NCI-H526 treated with DMSO at 0.1 percent for 48 hours (cell line): ENCODE measurements at regions not wholly inside any gene's neighbourhood (a gene's known extent, or its start where the extent isn't known, plus 50 kb on each side); places are given as distances from the start of the nearest gene placed in this dataset.

ENCODE experiments used
- DNase-seq: peaks from one replicate; lab custom pipeline; 2025; lab: John Stamatoyannopoulos, UW

DNA sequence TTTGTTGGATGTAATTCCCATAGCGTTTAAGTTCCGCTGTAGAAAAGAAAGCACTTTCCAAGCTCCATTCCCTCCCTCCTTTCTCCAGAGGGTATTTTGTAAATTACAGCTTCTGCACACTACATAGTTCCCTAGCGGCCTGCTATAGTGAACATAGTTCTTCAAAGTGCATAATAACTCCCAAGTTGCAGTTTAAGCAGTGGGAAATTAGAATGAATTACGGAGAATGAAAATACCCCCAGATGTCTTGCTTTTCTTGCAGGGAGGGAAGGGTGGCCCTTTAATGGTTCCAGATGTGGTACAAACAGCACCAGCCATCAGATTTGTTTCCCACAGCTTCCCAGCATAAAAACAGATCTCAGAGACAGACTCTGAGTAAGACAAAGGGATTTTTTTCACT is 893.9 kb downstream of the SUCLG1 start:
- DNase-seq, result no peak

DNA sequence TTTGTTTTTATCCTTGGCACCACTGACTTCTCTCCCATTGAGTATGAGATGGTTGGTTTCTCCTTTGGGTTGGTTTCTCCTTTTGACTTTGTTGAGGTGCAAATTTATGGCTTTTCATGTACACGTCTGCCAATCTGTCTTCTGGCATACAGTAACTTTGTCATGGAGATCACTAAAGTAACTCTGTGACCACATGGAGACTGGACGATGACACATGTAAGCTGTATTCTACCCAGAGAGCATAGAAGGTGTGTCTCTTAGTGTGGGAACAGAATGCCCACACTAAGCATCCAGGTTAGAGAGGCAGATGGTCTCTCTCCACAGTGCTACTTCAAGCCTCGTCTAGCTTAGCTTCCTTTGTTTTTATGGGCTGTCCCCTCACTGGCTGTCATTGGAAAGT is 897.5 kb downstream of the SUCLG1 start:
- no peak for DNase-seq

DNA sequence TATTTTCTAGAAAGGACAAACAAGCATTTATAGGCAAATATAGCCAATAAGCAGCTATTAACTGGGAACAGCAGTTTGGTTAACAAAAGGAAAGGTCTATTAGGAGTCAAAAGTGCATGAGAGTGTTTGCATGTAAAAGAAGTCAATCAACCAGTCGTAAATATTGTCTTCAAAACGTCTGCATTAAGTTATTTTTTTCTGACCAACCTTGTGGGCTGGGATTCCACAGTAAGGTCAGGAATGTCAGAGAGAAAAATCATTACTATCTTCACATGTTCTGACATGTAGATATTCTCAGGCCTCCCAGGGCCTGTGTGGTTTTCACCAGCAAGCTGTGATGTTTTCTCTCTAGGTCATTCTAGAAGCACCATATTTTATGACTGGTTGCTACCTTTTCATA is 922.5 kb downstream of the SUCLG1 start:
- DNase-seq, result no peak

DNA sequence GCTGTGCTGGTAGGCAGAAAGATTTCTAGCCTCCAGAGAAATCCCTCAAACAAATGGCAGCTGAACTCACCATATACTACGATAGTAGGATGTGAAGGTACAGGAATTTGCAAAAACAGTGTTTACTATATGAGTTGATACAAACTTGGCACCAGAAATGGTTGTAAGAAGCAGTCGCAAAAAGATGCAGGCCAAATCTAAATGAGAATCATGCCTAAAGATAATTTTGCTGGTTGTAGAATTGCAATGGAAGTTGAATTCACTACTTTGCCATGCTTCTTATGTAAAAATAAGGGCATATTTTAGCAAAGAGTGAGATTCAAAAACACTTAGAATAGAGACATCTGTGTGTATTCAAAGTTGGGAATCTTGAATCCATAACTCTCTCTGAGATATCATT is 924.7 kb downstream of the SUCLG1 start:
- DNase-seq, result no peak

DNA sequence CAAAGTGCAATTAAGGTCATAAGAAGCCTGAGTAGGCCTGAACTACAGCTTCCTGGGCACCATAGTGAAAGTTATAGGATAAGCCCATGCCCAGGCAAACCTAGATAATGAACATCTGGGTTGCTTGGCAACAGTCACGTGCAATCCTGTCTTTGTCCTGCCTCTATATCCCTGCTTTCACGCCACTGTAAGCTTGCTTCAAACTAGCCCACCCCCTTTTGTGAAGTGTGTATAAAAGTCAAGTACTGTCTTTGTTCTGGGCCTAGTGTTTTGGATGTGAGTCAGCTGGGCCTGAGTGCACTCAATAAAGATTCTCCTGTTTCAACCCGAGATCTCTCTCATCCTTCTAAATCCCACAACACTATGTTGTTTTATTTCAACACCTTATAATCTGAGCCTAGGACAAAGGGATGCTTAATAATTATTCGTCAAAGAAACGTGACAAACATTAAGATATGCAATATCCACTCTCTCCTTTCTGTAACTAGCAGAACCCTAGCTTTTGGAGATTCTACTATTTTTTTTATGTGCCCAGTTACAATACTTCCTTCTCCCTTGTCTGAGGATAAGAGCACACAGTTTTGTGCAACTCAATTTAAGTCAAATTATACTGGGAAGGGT is 927.8 kb downstream of the SUCLG1 start:
- no peak for DNase-seq

DNA sequence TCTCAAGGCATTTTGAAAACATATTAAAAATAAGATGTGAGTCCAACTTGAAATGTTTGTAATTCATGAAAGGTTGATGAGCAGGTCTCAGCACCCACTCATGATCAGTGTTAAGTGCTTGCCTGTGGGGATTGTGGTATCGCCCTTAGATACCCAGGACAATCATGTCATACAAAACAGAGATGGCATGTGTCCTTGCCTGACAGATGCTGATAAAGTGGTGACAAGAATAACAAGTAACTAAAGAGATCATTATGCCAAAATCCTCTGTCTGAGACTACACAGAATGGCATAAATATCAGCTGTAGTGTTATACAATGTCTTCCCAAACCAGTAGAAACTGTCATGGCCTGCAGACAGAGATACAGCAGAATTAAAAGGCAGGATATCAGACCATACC is 930.3 kb downstream of the SUCLG1 start:
- no peak for DNase-seq

DNA sequence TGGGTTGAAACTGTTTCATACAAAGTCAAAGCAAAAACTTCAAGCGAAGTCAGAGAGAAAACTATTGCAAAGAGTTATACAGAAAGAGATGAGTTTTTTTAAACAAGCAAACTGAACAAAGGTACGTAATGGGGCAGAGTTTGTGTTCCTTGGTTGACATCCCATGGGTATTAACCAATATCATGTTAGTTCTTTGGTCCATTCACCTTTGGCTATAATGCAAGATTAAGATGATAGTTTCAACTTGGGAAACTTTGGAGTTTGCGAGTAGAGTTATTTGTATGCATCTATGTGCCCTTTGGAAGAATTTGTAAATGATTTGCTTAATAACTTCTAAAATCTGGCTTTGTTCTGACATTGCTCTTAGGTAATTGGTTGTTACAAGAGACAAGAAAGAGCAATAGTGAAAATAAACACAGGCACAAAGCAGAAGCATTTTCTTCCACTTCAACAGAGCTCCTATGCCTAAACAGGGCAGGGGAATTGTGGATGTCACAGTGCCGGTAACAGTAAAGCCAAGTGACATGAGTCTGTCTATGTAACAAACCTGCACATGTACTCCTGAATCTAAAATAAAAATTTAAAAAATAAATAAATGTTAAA is 936.1 kb downstream of the SUCLG1 start:
- DNase-seq, result no peak

DNA sequence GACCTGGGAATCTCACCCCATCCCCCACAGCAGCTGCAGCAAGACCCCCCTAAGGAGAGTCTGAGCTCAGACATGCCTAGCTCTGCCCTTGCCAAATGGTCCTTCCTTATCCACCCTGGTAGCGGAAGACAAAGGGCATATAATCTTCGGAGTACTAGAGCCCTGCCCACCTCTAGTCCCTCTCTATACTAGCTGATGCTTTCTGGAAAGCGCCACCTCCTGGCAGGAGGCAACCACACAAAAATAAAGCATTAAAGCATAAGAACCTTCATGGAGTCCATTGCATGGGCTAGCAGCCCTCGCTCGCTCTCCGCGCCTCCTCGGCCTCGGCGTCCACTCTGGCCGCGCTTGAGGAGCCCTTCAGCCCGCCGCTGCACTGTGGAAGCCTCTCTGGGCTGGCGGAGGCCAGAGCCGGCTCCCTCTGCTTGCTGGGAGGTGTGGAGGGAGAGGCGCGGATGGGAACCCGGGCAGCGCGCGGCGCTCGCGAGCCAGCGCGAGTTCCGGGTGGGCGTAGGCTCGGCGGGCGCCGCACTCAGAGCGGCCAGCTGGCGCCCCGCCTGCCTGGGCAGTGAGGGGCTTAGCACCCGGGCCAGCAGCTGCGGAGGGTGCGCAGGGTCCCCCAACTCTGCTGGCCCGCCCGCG is 941.2 kb downstream of the SUCLG1 start:
- DNase-seq, result no peak

DNA sequence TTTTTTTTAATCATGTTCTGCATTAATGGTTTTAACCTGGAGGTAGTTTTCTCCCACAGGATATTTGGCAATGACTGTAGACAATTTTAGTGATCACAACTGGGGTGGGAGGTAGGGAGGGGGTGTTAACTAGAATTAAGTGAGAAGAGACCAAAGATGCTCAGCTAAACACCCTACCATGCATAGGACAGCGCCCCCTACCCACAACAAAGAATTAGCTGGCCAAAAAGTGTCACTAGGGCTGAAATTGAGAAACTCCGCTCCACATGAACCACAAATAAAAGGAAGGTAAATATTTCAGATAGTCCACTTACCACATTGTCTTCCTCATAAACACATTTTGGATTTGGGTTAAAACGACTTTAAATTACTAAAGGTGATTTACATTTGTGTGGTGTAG is 942.6 kb downstream of the SUCLG1 start:
- DNase-seq, result no peak

DNA sequence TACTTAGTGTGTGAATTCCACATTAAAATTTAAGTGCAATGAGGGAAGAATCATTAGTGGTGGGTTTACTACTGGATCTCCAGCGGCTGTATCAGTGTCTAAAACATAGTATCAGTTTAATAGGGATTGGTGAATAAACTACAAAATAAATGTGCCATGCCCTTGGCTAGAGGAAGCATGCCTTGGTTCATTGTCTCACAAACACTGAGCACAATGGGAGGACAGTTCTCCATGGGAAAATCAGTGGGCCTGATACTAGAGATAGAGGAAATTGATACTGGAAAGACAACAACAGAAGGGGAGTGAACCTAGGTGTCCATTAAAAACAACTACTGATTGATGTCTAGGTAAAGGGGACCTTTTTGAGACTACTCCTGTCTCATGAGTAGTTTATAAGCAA is 971.6 kb downstream of the SUCLG1 start:
- DNase-seq, result no peak

DNA sequence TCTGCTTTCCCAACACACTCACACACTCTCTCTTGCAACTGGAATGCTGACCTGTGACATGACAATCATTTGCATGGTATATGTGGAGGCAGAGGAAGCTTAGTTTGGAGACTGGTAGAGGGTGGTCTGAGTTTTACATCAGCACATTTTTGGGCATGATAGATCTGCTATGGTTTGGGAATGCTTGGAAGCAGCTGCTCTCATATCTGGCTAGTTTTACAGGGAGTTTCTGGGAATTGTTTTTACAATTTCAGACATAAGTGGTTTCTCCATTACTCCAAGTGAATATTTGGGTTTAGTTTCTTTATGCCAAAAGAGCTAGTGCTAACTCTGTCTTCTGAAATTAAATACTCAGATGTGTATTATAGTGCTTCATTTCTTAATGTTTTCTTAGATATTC is 977.6 kb downstream of the SUCLG1 start:
- DNase-seq, result no peak

DNA sequence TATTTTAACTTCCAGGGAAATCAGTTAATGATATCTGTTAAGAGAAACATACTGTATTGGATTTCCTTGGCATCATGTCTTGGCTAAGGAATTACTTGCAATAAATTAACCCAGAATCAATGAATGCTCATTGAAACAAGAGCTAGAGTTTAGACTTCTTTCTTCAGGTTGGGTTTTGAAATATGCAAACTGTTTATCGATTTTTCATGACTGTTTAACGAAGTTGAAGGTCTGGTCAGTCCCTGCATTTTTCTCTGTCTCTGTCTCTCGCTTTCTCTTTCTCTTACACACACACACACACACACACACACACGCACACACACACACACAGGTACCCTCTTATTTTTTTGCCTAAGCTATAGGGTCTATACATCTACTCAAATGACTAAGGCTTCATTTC is 981.0 kb downstream of the SUCLG1 start:
- no peak for DNase-seq

DNA sequence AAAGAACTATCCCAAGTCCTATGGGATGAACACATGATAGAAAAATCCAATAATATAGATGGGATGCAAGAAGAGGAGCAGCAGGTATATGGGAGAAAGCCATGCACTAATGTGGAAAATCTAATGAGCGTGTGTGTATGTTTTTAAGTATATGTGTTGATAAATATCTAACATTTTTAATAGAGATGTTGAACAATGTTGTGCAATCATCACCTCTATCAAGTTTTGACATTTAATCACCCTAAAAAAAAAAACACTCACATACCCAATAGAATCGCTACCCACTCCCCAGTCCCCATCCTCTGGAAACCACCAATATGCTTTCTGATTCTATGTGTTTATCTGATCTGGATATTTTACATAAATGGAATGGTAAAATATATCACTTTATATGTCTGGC is 983.7 kb downstream of the SUCLG1 start:
- no peak for DNase-seq

DNA sequence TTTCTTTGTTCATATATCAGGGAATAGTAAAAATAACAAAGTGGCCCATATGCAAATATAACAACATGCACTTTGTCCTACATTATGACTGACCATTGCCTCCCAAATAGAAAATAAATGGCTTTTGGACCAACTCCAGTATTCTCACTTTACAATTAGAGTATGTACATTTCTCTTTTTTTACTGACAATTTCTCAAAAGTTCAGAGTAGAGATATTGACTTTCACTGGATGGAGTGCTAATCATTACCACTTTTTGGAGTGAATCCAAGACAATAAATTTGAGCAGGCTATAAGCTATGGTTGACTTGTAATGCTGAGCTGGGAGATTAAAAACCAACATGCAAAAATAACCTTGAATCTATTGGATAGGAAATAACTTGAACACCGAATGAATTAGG is 987.4 kb downstream of the SUCLG1 start:
- no peak for DNase-seq

DNA sequence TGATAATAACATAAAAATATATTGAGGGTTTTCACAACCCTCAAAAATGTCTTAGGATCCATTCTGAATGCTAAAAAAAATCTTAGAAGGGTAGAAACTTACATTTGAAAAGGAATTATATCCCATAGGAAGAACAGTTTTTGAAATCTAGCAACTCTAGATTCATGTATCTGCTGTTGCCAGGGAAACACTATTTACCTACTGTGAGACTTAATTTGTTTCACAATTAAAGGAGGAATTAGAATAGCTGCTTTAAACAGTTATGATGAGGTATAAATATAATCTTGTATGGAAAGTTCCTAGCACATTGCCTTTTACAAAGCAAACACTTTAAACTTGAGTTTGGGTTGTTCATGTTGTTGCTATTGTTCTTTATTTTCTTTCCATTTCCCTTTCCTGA is 988.2 kb downstream of the SUCLG1 start:
- no peak for DNase-seq

DNA sequence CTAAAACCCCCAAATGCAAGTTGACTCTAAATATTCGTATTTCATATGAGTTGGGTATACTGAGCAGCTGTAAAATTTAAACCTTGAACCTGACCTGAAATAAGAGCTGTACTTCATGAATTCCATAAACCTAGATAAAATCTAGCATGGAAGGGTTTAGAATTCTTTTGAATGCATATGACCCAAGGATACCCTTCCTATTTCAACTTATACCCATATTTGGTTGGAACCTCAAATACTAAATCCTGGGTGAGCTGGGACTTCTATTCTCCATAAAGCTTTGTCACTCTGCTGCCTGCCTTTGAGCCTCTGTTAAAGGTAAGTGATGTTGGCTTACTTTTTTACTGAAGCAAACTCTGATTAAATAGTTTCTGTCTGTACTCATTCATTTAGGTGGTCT is 994.6 kb downstream of the SUCLG1 start:
- no peak for DNase-seq

DNA sequence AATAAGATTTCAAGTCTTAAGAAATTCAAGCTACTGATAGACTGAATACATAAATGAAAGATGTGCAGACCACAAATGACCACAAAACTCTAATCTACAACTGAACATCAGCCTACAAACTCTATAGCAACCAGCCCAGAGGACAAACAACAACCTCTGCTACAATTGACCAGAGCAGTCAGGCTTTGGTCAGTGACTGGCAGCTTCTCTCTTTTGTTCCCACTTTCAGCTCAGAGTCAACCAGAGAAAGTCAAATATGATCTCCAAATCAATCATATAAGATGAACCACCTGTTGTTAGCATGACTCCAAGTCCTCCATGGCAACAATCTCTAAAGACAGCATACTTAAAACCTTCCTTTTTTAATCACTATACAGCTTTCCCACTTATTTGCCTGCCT is 996.2 kb downstream of the SUCLG1 start:
- DNase-seq, result no peak

DNA sequence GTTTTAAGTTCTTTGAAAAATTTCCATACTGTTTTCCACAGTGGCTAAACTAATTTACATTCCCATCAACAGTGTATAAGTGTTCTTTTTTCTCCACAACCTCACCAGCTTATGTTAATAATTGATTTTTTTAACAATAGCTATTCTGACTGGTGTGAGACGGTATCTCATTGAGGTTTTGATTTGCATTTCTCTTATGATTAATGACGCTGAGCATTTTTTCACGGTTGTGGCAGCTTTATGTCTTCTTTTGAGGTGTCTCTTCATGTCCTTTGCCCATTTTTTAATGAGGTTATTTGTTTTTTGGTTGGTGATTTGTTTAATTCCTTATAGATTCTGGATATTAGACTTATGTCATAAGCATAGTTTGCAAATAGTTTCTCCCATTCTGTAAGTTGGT is 997.9 kb downstream of the SUCLG1 start:
- DNase-seq, result peak; percentile 32

DNA sequence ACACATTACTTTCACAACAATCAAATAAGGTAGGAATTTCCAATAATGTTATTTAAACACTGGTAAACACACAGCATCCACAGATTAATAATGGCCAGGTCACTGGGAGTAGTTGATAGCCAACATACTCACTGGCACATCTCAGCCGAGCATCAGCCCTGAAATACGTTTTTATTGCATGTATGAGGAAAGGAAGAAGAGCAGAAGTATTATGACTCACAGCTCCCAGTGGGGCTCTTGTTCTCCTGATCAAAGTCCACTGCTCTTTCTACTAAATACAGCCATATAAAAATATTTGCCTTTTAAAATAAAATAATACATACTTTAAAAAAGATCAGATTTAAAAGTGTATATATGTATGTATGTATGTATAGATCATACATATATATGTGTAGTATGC is 999.6 kb downstream of the SUCLG1 start:
- DNase-seq, result no peak

DNA sequence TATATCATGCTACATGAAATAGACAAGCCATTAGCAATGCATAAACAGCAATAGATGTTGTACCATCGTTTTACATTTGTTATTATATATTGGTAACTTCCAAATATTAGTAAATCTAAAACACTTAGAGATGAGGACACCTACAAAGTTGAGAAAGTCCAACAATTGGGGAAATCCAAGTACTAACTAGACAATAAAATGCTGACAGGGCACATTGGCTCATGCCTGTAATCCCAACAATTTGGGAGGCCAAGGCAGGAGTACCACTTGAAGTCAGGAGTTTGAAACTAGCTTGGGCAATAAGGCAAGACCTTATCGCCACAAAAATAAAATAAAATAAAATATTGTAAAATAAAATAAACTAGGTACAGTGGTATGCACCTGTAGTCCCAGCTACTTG is 1023.1 kb downstream of the SUCLG1 start:
- DNase-seq, result no peak

DNA sequence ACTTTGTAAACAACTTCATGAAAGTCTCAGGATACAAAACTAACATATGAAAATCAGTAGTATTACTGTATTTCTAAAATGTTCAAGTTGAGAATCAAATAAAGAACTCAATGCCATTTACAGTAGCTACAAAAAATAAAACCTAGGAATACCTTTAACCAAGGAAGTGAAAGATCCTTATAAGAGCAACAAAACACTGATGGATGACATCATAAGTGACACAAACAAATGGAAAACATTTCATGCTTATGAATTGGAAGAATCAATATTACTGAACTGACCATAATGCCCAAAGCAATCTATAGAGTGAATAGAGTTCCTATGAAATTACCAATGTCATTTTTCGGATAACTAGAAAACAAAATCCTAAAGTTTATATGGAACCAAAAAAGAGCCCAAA is 1038.1 kb downstream of the SUCLG1 start:
- no peak for DNase-seq

DNA sequence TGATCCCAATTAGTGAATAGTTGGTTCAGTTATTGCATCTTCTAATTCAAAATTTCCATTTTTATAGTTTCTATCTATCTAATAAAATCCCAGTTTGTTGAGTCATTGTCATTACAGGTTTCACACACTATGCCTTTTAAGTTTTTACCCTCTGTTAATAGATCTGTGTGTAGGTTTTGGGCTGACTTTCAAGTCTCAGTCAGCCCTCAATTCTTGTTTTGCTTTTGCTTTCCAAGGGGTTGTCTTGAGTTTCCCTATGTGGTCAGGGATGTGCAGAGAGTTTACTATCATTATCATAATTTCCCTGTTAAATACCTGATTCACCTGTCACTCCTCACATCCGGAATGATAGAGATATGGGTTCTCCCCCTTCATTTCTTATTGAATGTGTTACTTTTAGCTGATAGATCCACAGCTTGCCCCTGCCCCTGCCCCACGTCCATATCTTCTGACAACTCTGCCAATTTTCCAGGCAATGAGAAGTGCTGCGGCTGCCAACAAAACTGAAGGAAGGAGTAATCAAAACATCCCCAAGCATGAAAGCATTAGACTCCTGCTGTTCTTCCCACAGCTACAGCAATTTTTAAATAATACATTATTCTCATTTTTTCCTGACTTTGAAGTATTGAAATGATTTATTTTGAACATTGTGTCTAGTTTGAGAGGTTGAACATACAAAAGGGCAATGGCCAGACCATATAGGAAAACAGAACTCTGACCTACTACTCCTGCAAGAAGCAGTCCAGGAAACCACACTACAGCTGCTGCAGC is 1064.8 kb downstream of the SUCLG1 start:
- no peak for DNase-seq

DNA sequence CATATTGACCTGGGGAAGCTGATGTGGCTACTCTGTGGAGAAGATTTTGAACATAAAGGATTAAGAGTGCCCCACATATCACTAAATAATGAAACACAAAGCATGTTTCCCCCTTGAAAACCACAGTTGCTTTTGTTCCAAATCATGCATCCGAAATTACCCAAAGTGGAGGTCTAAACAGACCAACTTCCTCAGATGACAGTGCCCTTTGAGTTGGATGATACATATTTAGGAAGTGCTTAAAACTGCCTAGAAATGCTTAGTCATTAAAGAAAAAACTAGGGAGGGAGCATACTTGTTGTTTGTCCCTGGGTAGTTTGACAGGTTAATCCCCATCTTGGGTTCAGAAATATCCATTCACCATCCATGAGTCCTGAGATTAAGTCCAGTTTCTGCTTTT is 1070.3 kb downstream of the SUCLG1 start:
- DNase-seq, result no peak
